HCT116 (cell line): ENCODE measurements at regions not wholly inside any gene's neighbourhood (a gene's known extent, or its start where the extent isn't known, plus 50 kb on each side); places are given as distances from the start of the nearest gene placed in this dataset.

Experiments
- ATAC-seq: fragments of 200-7000 bp; cut with Tn5 transposase; 2 replicates; pipeline ENCODE4 v1.9.1; 2020; ENCODE audit warnings: mild to moderate bottlenecking, moderate library complexity
- BruUV-seq: library from RNA; stranded (reverse); fragments of 400-500 nt; replicated peaks from 2 replicates; lab custom pipeline; 2021; lab: Mats Ljungman, UMichigan
- CTCF ChIA-PET: fragments of 300-600 bp; sonication (Branson Sonifier 250); formaldehyde crosslinking; loops from one replicate; lab custom pipeline; 2021; ENCODE audit warnings: antibody characterized with exemption; lab: Charles Lee
- POLR2A ChIA-PET: fragments of 300-600, 350-600 bp; sonication (Branson Sonifier 250); formaldehyde crosslinking; loops from one replicate; lab custom pipeline; 2021; ENCODE audit warnings: antibody characterized with exemption; lab: Charles Lee
- RAD21 ChIA-PET, 2 experiments: fragments of 300-600 bp; sonication (Branson Sonifier 250); formaldehyde crosslinking; loops; one replicate each; lab custom pipeline; 2023; ENCODE audit warnings: low total read pairs in 2 of 2; ENCODE audit not compliant: uncharacterized antibody in 2 of 2, unreplicated experiment in 2 of 2, low non-redundant PET in 1 of 2; lab: Charles Lee
- DNase-seq: peaks from one replicate; pipeline ENCODE4 v3.0.0-alpha.2; 2010; ENCODE audit warnings: low read depth, low spot score
- H2AFZ ChIP-seq: fragments of 200-600 bp; shearing (Covaris generic), sonication (generic); 2 replicates; pipeline ENCODE4 v1.6.1; 2017; ENCODE audit warnings: low read depth, mixed run types, mixed read lengths, antibody characterized with exemption, low read length; ENCODE audit not compliant: poor library complexity, severe bottlenecking
- H3K27ac ChIP-seq: 2 replicates; pipeline ENCODE4 v1.5.1; 2012; ENCODE audit warnings: low read depth, low read length
- H3K27me3 ChIP-seq: fragments of 200-600 bp; sonication (generic); 2 replicates; pipeline ENCODE4 v1.6.1; 2016; ENCODE audit warnings: mixed run types, low read length, mixed read lengths; ENCODE audit not compliant: insufficient read depth
- H3K36me3 ChIP-seq, 2 experiments: fragments of 200-500 bp in 1 of 2; fragments of 200-600 bp in 1 of 2; sonication (Bioruptor generic) in 1 of 2; sonication (generic) in 1 of 2; 2 replicates each; pipeline versions ENCODE4 v1.5.1 to v1.6.1; 2014 to 2016; ENCODE audit warnings: low read length in 2 of 2, inconsistent platforms in 1 of 2, mixed read lengths in 1 of 2, mixed run types in 1 of 2; ENCODE audit not compliant: insufficient read depth in 2 of 2, control insufficient read depth in 1 of 2
- H3K4me1 ChIP-seq, 2 experiments: fragments of 200-600 bp in 1 of 2; sonication (generic) in 1 of 2; 2 replicates each; pipeline versions ENCODE4 v1.5.1 to v1.6.1; 2012 to 2017; ENCODE audit warnings: low read length in 2 of 2, inconsistent platforms in 1 of 2, mild to moderate bottlenecking in 1 of 2, mixed read lengths in 1 of 2, mixed run types in 1 of 2, moderate library complexity in 1 of 2; ENCODE audit not compliant: insufficient read depth in 2 of 2, control insufficient read depth in 1 of 2
- H3K4me2 ChIP-seq: fragments of 200-600 bp; sonication (generic); 2 replicates; pipeline ENCODE4 v1.6.1; 2017; ENCODE audit warnings: mixed run types, low read length, mixed read lengths
- H3K4me3 ChIP-seq, 2 experiments: fragments of 200-600 bp in 1 of 2; sonication (generic) in 1 of 2; replicated peaks in 1 of 2; 2 replicates each; pipeline ENCODE4 v1.5.1; 2011 to 2016; ENCODE audit warnings: low read length in 2 of 2, control low read depth in 1 of 2, low read depth in 1 of 2, mild to moderate bottlenecking in 1 of 2, mixed read lengths in 1 of 2, mixed run types in 1 of 2
- H3K79me2 ChIP-seq: fragments of 200-600 bp; sonication (generic); 2 replicates; pipeline ENCODE4 v1.6.1; 2017; ENCODE audit warnings: mild to moderate bottlenecking, mixed run types, low read length, moderate library complexity, mixed read lengths; ENCODE audit not compliant: insufficient read depth
- H3K9ac ChIP-seq: fragments of 200-600 bp; sonication (generic); 2 replicates; pipeline ENCODE4 v1.6.1; 2016; ENCODE audit warnings: low read length, mixed read lengths
- H3K9me2 ChIP-seq: fragments of 200-600 bp; sonication (generic), shearing (Covaris generic); 2 replicates; pipeline ENCODE4 v1.6.1; 2017; ENCODE audit warnings: mixed run types, mild to moderate bottlenecking, moderate library complexity; ENCODE audit not compliant: insufficient read depth
- H3K9me3 ChIP-seq, 2 experiments: fragments of 200-500 bp in 1 of 2; fragments of 200-600 bp in 1 of 2; sonication (Bioruptor generic) in 1 of 2; sonication (generic) in 1 of 2; 2 replicates each; pipeline ENCODE4 v1.6.1; 2014 to 2017; ENCODE audit warnings: low read length in 2 of 2, mixed read lengths in 2 of 2, inconsistent platforms in 1 of 2, low read depth in 1 of 2, mild to moderate bottlenecking in 1 of 2, mixed run types in 1 of 2, moderate library complexity in 1 of 2; ENCODE audit not compliant: control insufficient read depth in 1 of 2, insufficient read depth in 1 of 2
- H4K20me1 ChIP-seq: fragments of 200-600 bp; sonication (generic), shearing (Covaris generic); 2 replicates; pipeline ENCODE4 v1.6.1; 2017; ENCODE audit warnings: mixed run types, mild to moderate bottlenecking, moderate library complexity; ENCODE audit not compliant: insufficient read depth
- CBX3 ChIP-seq: IDR thresholded peaks from 2 replicates; pipeline ENCODE4 v1.6.1; 2012; ENCODE audit warnings: low read depth
- CEBPB ChIP-seq: IDR thresholded peaks from 2 replicates; pipeline ENCODE4 v1.6.1; 2012; ENCODE audit warnings: low read depth
- EGR1 ChIP-seq: IDR thresholded peaks from 2 replicates; pipeline ENCODE4 v1.6.1; 2012; ENCODE audit warnings: low read depth
- ELF1 ChIP-seq: IDR thresholded peaks from 2 replicates; pipeline ENCODE4 v1.6.1; 2012; ENCODE audit warnings: low read depth, borderline replicate concordance
- EZH2 ChIP-seq: fragments of 200-600 bp; sonication (generic); IDR thresholded peaks from 2 replicates; pipeline ENCODE4 v1.6.1; 2017; ENCODE audit warnings: antibody characterized with exemption, mixed run types
- EZH2phosphoT487 ChIP-seq: fragments of 200-600 bp; IDR thresholded peaks from 2 replicates; pipeline ENCODE4 v1.6.1; 2018; ENCODE audit warnings: antibody characterized with exemption, borderline replicate concordance
- FOSL1 ChIP-seq: IDR thresholded peaks from 2 replicates; pipeline ENCODE4 v1.6.1; 2012; ENCODE audit warnings: low read depth
- JUND ChIP-seq: IDR thresholded peaks from 2 replicates; pipeline ENCODE4 v1.6.1; 2012
- POLR2A ChIP-seq: IDR thresholded peaks from 2 replicates; pipeline ENCODE4 v1.7.0; 2011; ENCODE audit warnings: borderline replicate concordance; ENCODE audit not compliant: insufficient read depth, insufficient read length; ENCODE audit errors: extremely low read depth
- POLR2AphosphoS5 ChIP-seq: IDR thresholded peaks from 2 replicates; pipeline ENCODE4 v1.6.1; 2011; ENCODE audit warnings: mild to moderate bottlenecking, low read depth, low read length, moderate library complexity
- RAD21 ChIP-seq: IDR thresholded peaks from 2 replicates; pipeline ENCODE4 v1.6.1; 2012; ENCODE audit warnings: low read depth, mild to moderate bottlenecking
- SIN3A ChIP-seq: IDR thresholded peaks from 2 replicates; pipeline ENCODE4 v1.6.1; 2012; ENCODE audit warnings: low read depth
- SP1 ChIP-seq: IDR thresholded peaks from 2 replicates; pipeline ENCODE4 v1.6.1; 2012; ENCODE audit warnings: low read depth
- TCF7L2 ChIP-seq: IDR thresholded peaks from 2 replicates; pipeline ENCODE4 v1.7.0; 2011; ENCODE audit warnings: borderline replicate concordance, inconsistent platforms; ENCODE audit not compliant: insufficient read depth, insufficient read length; ENCODE audit errors: extremely low read depth
- YY1 ChIP-seq: IDR thresholded peaks from 2 replicates; pipeline ENCODE4 v1.6.1; 2011; ENCODE audit warnings: low read length, low read depth, moderate library complexity, mild to moderate bottlenecking; ENCODE audit not compliant: insufficient replicate concordance; ENCODE audit errors: extremely low read depth
- ZFX ChIP-seq: fragments of 450-650 bp; IDR thresholded peaks from 2 replicates; pipeline ENCODE4 v1.6.1; 2017
- intact Hi-C: fragments of 100-400 bp; cut with micrococcal nuclease; formaldehyde crosslinking; loops from 2 replicates; pipeline ENCODE4 v1.10.0; 2022
- TF ChIP-seq, protein P1 (sequence below), 3 experiments: fragments of 200-600 bp in 1 of 3; sonication (generic) in 1 of 3; IDR thresholded peaks in 2 of 3; conservative IDR thresholded peaks in 1 of 3; 2 replicates each; pipeline ENCODE4 v1.5.1; 2012 to 2017; ENCODE audit warnings: low read depth in 2 of 3, low read length in 2 of 3, antibody characterized with exemption in 1 of 3, borderline replicate concordance in 1 of 3, control low read depth in 1 of 3, mild to moderate bottlenecking in 1 of 3, mixed read lengths in 1 of 3, mixed run types in 1 of 3, moderate library complexity in 1 of 3; ENCODE audit not compliant: insufficient read depth in 1 of 3
- TF ChIP-seq, protein P2 (sequence below): IDR thresholded peaks from 2 replicates; pipeline ENCODE4 v1.6.1; 2012; ENCODE audit warnings: low read depth
- TF ChIP-seq, protein P3 (sequence below): IDR thresholded peaks from 2 replicates; pipeline ENCODE4 v1.6.1; 2011; ENCODE audit warnings: mild to moderate bottlenecking, low read length, moderate library complexity; ENCODE audit not compliant: insufficient replicate concordance; ENCODE audit errors: extremely low read depth
- TF ChIP-seq, protein P4 (sequence below): IDR thresholded peaks from 2 replicates; pipeline ENCODE4 v1.6.1; 2012

DNA sequence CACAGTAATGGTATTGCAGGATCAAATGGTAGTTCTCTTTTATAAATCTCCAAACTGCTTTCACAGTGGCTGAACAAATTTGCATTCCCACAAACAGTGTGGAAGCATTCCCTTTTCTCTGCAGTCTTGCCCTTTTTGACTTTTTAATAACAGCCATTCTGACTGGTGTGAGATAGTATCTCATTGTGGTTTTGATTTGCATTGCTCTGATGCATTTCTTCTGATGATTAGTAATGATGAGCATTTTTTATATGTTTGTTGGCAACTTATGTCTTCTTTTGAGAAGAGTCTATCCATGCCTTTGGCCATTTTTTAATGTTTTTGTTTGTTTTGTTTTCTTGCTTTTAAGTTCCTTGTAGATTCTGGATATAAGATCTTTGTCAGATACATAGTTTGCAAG is 316.1 kb upstream of the TMCO5A start:
- no peaks in the 10 kb centered on the region for H3K9me3 ChIP-seq
- no TSS peak for BruUV-seq
- ATAC-seq (no peak), DNase-seq (no peak)
- no peaks in the 10 kb centered on the region for H3K9me2 ChIP-seq
- POLR2A ChIA-PET, result no interaction called here
- H3K4me1 ChIP-seq, result no peaks in the 10 kb centered on the region
- H2AFZ ChIP-seq, result no peak overlapping the region
- no peak overlapping the region for H3K4me3 ChIP-seq
- H3K9ac ChIP-seq, result no peak overlapping the region
- no peaks in the 10 kb centered on the region for H3K27me3 ChIP-seq
- H3K4me2 ChIP-seq, result no peak overlapping the region
- no peaks in the 10 kb centered on the region for H3K79me2 ChIP-seq
- no peak for TF ChIP-seq POLR2A
- no peak for TF ChIP-seq CEBPB
- TF ChIP-seq, protein P1, sequence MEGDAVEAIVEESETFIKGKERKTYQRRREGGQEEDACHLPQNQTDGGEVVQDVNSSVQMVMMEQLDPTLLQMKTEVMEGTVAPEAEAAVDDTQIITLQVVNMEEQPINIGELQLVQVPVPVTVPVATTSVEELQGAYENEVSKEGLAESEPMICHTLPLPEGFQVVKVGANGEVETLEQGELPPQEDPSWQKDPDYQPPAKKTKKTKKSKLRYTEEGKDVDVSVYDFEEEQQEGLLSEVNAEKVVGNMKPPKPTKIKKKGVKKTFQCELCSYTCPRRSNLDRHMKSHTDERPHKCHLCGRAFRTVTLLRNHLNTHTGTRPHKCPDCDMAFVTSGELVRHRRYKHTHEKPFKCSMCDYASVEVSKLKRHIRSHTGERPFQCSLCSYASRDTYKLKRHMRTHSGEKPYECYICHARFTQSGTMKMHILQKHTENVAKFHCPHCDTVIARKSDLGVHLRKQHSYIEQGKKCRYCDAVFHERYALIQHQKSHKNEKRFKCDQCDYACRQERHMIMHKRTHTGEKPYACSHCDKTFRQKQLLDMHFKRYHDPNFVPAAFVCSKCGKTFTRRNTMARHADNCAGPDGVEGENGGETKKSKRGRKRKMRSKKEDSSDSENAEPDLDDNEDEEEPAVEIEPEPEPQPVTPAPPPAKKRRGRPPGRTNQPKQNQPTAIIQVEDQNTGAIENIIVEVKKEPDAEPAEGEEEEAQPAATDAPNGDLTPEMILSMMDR (IDR thresholded peaks at IDR 0.05 in 2 of 3, conservative IDR thresholded peaks at IDR 0.05 in 1 of 3; ENCODE audit: borderline replicate concordance in 1 of 3, insufficient read depth in 1 of 3, low read depth in 2 of 3, low read length in 2 of 3), result no peak
- no peak for TF ChIP-seq ELF1
- TF ChIP-seq, protein P2, sequence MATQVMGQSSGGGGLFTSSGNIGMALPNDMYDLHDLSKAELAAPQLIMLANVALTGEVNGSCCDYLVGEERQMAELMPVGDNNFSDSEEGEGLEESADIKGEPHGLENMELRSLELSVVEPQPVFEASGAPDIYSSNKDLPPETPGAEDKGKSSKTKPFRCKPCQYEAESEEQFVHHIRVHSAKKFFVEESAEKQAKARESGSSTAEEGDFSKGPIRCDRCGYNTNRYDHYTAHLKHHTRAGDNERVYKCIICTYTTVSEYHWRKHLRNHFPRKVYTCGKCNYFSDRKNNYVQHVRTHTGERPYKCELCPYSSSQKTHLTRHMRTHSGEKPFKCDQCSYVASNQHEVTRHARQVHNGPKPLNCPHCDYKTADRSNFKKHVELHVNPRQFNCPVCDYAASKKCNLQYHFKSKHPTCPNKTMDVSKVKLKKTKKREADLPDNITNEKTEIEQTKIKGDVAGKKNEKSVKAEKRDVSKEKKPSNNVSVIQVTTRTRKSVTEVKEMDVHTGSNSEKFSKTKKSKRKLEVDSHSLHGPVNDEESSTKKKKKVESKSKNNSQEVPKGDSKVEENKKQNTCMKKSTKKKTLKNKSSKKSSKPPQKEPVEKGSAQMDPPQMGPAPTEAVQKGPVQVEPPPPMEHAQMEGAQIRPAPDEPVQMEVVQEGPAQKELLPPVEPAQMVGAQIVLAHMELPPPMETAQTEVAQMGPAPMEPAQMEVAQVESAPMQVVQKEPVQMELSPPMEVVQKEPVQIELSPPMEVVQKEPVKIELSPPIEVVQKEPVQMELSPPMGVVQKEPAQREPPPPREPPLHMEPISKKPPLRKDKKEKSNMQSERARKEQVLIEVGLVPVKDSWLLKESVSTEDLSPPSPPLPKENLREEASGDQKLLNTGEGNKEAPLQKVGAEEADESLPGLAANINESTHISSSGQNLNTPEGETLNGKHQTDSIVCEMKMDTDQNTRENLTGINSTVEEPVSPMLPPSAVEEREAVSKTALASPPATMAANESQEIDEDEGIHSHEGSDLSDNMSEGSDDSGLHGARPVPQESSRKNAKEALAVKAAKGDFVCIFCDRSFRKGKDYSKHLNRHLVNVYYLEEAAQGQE, result no peak
- no peak for TF ChIP-seq TCF7L2
- no peak for TF ChIP-seq CBX3
- no peak for TF ChIP-seq EGR1
- no peak for TF ChIP-seq RAD21
- TF ChIP-seq SP1, result no peak
- TF ChIP-seq, protein P3, sequence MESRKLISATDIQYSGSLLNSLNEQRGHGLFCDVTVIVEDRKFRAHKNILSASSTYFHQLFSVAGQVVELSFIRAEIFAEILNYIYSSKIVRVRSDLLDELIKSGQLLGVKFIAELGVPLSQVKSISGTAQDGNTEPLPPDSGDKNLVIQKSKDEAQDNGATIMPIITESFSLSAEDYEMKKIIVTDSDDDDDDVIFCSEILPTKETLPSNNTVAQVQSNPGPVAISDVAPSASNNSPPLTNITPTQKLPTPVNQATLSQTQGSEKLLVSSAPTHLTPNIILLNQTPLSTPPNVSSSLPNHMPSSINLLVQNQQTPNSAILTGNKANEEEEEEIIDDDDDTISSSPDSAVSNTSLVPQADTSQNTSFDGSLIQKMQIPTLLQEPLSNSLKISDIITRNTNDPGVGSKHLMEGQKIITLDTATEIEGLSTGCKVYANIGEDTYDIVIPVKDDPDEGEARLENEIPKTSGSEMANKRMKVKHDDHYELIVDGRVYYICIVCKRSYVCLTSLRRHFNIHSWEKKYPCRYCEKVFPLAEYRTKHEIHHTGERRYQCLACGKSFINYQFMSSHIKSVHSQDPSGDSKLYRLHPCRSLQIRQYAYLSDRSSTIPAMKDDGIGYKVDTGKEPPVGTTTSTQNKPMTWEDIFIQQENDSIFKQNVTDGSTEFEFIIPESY, result no peak
- TF ChIP-seq EZH2, result no peak
- TF ChIP-seq ZFX, result no peak
- TF ChIP-seq EZH2phosphoT487, result no peak
- TF ChIP-seq POLR2AphosphoS5, result no peak
- TF ChIP-seq FOSL1, result no peak
- TF ChIP-seq JUND, result no peak
- no peak for TF ChIP-seq SIN3A
- no peak for TF ChIP-seq YY1
- TF ChIP-seq, protein P4, sequence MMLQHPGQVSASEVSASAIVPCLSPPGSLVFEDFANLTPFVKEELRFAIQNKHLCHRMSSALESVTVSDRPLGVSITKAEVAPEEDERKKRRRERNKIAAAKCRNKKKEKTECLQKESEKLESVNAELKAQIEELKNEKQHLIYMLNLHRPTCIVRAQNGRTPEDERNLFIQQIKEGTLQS, result no peak
- H4K20me1 ChIP-seq, result no peaks in the 10 kb centered on the region
- intact Hi-C loops, result no loop called here
- no peak overlapping the region for H3K27ac ChIP-seq
- RAD21 ChIA-PET, result no interaction called here
- CTCF ChIA-PET, result no interaction called here
- H3K36me3 ChIP-seq, result no peaks in the 10 kb centered on the region
